Astrocyte (in vitro differentiated cells and primary cell): ENCODE measurements at regions not wholly inside any gene's neighbourhood (a gene's known extent, or its start where the extent isn't known, plus 50 kb on each side); places are given as distances from the start of the nearest gene placed in this dataset.

Experiments
- EZH2 ChIP-seq: IDR thresholded peaks from 2 replicates; pipeline ENCODE4 v1.6.1; 2012; ENCODE audit warnings: mild to moderate bottlenecking, low read length, inconsistent platforms; ENCODE audit not compliant: insufficient read depth
- TF ChIP-seq, protein P1 (sequence below): IDR thresholded peaks from 2 replicates; pipeline ENCODE4 v1.5.1; 2011; ENCODE audit warnings: low read depth, mild to moderate bottlenecking, inconsistent platforms, low read length, moderate library complexity; ENCODE audit not compliant: insufficient read depth

DNA sequence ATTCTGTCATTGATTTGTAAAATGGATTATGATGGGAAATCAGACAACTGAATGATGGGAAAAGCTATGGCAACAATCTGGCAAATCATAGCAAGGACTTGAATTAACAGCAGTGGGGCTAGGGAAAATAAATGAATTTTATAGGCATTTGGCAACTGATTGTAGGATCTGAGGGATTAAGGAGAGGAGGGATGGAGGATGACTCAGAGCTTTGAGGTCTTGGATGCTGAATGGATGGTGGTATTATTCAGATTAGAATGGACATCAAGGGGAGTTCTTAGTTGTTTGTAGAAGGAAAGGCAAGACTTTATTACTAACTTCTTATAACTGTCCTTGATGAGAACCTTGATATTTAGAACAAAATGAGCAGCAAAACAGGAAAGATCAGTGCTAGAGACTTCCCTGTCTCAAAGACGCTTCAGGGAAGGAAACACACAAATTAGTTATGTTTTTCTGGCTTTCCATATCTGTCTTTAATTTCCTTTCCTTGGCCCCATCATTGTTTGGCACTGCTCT is 51.4 kb upstream of the HHIP start:
- no peak for TF ChIP-seq EZH2
- TF ChIP-seq, protein P1, sequence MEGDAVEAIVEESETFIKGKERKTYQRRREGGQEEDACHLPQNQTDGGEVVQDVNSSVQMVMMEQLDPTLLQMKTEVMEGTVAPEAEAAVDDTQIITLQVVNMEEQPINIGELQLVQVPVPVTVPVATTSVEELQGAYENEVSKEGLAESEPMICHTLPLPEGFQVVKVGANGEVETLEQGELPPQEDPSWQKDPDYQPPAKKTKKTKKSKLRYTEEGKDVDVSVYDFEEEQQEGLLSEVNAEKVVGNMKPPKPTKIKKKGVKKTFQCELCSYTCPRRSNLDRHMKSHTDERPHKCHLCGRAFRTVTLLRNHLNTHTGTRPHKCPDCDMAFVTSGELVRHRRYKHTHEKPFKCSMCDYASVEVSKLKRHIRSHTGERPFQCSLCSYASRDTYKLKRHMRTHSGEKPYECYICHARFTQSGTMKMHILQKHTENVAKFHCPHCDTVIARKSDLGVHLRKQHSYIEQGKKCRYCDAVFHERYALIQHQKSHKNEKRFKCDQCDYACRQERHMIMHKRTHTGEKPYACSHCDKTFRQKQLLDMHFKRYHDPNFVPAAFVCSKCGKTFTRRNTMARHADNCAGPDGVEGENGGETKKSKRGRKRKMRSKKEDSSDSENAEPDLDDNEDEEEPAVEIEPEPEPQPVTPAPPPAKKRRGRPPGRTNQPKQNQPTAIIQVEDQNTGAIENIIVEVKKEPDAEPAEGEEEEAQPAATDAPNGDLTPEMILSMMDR, result no peak
